Activated T-helper 17 cell treated with anti-CD3 and anti-CD28 coated beads, Interleukin-2, amount 50 U/mL, for 72 hours (primary cell): ENCODE measurements at regions not wholly inside any gene's neighbourhood (a gene's known extent, or its start where the extent isn't known, plus 50 kb on each side); places are given as distances from the start of the nearest gene placed in this dataset.

Experiments
- ATAC-seq: fragments of 150-1000 bp; cut with Tn5 transposase; replicated peaks from 2 replicates; pipeline ENCODE4 v1.10.0; 2021; ENCODE audit warnings: mild to moderate bottlenecking, moderate library complexity
- H3K27ac Mint-ChIP-seq: one replicate; pipeline ENCODE4 v1.8.0; 2022; ENCODE audit warnings: mixed read lengths
- H3K27me3 Mint-ChIP-seq: one replicate; pipeline ENCODE4 v1.8.0; 2022; ENCODE audit warnings: mixed read lengths
- H3K36me3 Mint-ChIP-seq: one replicate; pipeline ENCODE4 v1.8.0; 2022; ENCODE audit warnings: low read depth, mild to moderate bottlenecking, mixed read lengths
- H3K4me1 Mint-ChIP-seq: one replicate; pipeline ENCODE4 v1.8.0; 2022; ENCODE audit warnings: mixed read lengths
- H3K4me3 Mint-ChIP-seq: one replicate; pipeline ENCODE4 v1.8.0; 2022; ENCODE audit warnings: mild to moderate bottlenecking, mixed read lengths
- H3K9me3 Mint-ChIP-seq: one replicate; pipeline ENCODE4 v1.8.0; 2022; ENCODE audit warnings: mixed read lengths

DNA sequence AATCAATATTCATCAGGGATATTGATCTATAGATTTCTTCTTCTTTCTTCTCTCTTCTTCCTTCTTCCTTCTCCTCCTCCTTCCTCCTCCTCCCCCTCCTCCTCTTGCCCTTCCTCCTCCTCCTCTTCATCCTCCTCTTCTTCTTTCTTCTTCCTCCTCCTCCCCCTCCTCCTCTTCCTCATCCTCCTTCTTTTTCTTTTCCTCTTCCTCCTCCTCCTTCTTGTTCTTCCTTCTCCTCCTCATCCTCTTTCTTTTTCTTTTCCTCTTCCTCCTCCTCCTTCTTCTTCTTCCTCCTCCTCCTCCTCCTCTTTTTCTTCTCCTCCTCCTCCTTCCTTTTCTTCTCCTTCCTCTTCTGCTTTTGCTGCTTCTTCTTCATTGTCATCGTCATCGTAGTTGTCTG lies 52.4 kb upstream of the SERINC1 start:
- peaks cover 32% of the 10 kb centered on the region for H3K27me3 Mint-ChIP-seq
- H3K4me1 Mint-ChIP-seq, result no peaks in the 10 kb centered on the region
- peaks cover 3% of the 10 kb centered on the region for H3K9me3 Mint-ChIP-seq
- ATAC-seq, result no peak
- H3K36me3 Mint-ChIP-seq, result no peaks in the 10 kb centered on the region
- no peak overlapping the region for H3K27ac Mint-ChIP-seq
- H3K4me3 Mint-ChIP-seq, result no peak overlapping the region

- Mint-ChIP-seq H3K27me3 (peaks cover 36% of the 10 kb centered on the region), H3K36me3 (no peaks in the 10 kb centered on the region), H3K27ac (no peak overlapping the region), H3K4me1 (no peaks in the 10 kb centered on the region), H3K9me3 (no peaks in the 10 kb centered on the region), H3K4me3 (no peak overlapping the region)
- peak; percentile 68 for ATAC-seq
These were observed 58.9 kb upstream of the SERINC1 start for GRCh38 chr6:122530440-122531046.

- Mint-ChIP-seq H3K9me3 (no peaks in the 10 kb centered on the region), H3K4me1 (no peaks in the 10 kb centered on the region), H3K4me3 (no peak overlapping the region), H3K27ac (no peak overlapping the region), H3K27me3 (peaks cover 4% of the 10 kb centered on the region), H3K36me3 (no peaks in the 10 kb centered on the region)
- no peak for ATAC-seq
These were observed 61.9 kb upstream of the PKIB start for GRCh38 chr6:122548281-122548680.

GRCh38 chr6:122548820-122549219 lies 61.4 kb upstream of the PKIB start:
- H3K9me3 Mint-ChIP-seq, result no peaks in the 10 kb centered on the region
- H3K27me3 Mint-ChIP-seq, result peaks cover 4% of the 10 kb centered on the region
- no peak overlapping the region for H3K27ac Mint-ChIP-seq
- no peaks in the 10 kb centered on the region for H3K4me1 Mint-ChIP-seq
- ATAC-seq, result no peak
- no peaks in the 10 kb centered on the region for H3K36me3 Mint-ChIP-seq
- no peak overlapping the region for H3K4me3 Mint-ChIP-seq

GRCh38 chr6:122553697-122554096 lies 56.5 kb upstream of the PKIB start:
- H3K4me1 Mint-ChIP-seq, result no peaks in the 10 kb centered on the region

GRCh38 chr6:122555561-122555960 lies 54.6 kb upstream of the PKIB start:
- H3K36me3 Mint-ChIP-seq, result no peaks in the 10 kb centered on the region
- H3K27me3 Mint-ChIP-seq, result peaks cover 11% of the 10 kb centered on the region
- H3K9me3 Mint-ChIP-seq, result peaks cover 4% of the 10 kb centered on the region
- H3K4me3 Mint-ChIP-seq, result no peak overlapping the region
- H3K4me1 Mint-ChIP-seq, result no peaks in the 10 kb centered on the region
- ATAC-seq, result no peak
- H3K27ac Mint-ChIP-seq, result no peak overlapping the region

More at GRCh38 chr6:122553697-122554096, 56.5 kb upstream of the PKIB start:
- peaks cover 10% of the 10 kb centered on the region for H3K27me3 Mint-ChIP-seq
- peaks cover under 1% of the 10 kb centered on the region for H3K9me3 Mint-ChIP-seq
- no peak overlapping the region for H3K4me3 Mint-ChIP-seq
- no peak for ATAC-seq
- H3K27ac Mint-ChIP-seq, result no peak overlapping the region
- no peaks in the 10 kb centered on the region for H3K36me3 Mint-ChIP-seq

- Mint-ChIP-seq H3K27me3 (peaks cover 18% of the 10 kb centered on the region), H3K9me3 (peaks cover 16% of the 10 kb centered on the region), H3K36me3 (no peaks in the 10 kb centered on the region), H3K4me1 (no peaks in the 10 kb centered on the region), H3K27ac (no peak overlapping the region), H3K4me3 (no peak overlapping the region)
- ATAC-seq, result no peak
These were observed 52.1 kb upstream of the PKIB start for GRCh38 chr6:122558080-122558479.
